ENCODE measurements at regions not wholly inside any gene's neighbourhood (a gene's known extent, or its start where the extent isn't known, plus 50 kb on each side); places are given as distances from the start of the nearest gene placed in this dataset.

- TF ChIP-seq BHLHE40 (IDR thresholded peaks at IDR 0.05; ENCODE audit: borderline replicate concordance in 1 of 2, low read depth in 2 of 2, low read length in 1 of 2) = no peak
- TF ChIP-seq HDAC2 (IDR thresholded peaks at IDR 0.05) = no peak
These were observed 106.8 kb upstream of the SPRY2 start for GRCh38 chr13:80447747-80448146.

Measured in GM12878 (cell line).